NCI-H2227 (cell line): ENCODE measurements at regions not wholly inside any gene's neighbourhood (a gene's known extent, or its start where the extent isn't known, plus 50 kb on each side); places are given as distances from the start of the nearest gene placed in this dataset.

Source experiments
- DNase-seq: peaks from one replicate; lab custom pipeline; 2025; ENCODE audit not compliant: unreplicated experiment; lab: John Stamatoyannopoulos, UW

DNA sequence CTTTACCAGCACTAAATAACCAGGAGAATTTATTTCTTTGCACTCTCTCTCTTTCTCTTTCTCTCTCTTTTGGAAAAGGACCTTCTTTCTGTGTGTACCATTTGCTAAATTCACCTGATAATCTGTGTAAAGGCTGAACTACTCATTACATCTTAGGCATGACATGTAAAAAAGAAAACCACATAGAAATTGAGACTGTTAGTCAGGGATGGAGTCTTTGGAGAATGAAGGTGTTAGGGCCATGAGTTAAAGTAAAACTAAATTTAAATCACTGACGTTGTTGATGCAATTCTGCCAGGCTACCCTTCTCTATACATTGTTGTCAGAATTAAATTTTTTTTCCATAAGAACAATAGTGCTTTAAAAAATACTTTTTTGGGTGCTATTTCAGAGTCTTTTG is 263.3 kb downstream of the PTEN start:
- DNase-seq: no peak

DNA sequence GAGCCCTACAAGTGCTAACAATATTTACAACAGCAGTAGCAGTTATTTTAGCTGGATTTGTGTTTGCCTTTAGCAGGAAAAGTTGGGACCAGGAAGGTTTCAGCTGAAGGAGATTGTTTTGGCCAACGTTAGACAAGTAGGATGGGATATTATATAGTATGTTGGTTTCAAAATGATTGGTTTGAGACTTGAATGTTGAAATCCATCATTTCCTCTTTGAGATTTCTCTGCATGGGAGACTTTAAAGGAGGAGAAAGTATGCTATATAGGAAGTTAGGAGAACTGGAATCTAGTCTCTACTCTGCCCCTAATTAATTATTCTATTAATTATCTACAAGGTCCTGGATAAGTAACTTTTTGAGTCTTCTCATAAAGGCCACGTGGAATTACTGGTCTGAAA is 263.8 kb downstream of the PTEN start:
- no peak for DNase-seq

DNA sequence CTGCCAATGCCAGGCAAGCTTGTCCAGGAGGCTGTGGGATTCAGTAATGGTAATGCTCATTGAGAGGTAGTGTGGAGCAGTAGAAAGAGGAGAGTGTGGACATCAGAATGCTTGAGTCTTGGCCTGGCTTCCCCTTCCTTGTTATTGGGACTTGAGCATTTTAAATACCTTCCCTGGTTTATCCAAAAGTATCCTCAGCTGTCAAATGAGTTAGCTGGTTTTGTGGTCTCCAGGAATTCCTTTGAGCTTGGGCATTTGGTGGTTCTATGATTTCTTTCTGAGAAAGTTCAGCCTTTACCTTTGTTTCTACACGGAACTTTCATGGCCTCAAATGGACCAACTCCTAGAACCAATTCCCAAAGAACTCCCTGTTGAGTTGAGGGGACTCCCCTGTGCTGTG is 264.3 kb downstream of the PTEN start:
- no peak for DNase-seq

DNA sequence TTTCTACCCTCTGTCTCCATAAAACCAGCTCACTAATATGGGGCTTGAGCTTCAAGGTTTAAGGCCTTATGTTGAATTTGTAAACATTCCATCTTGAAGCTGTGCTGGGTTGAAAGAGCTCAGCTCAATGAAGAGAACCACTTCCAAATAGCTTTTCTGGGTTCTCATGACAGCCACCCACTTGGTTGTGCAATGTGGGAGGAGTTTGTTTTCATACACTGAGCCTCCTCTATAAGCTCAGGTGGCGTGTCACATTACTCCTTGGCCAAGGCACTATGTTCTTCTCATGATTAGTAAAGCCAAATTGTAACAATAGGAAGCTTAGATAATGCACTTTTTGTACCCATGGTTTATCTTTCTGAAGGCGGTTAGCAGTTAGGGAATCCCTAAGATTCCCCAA is 265.6 kb downstream of the PTEN start:
- no peak for DNase-seq

DNA sequence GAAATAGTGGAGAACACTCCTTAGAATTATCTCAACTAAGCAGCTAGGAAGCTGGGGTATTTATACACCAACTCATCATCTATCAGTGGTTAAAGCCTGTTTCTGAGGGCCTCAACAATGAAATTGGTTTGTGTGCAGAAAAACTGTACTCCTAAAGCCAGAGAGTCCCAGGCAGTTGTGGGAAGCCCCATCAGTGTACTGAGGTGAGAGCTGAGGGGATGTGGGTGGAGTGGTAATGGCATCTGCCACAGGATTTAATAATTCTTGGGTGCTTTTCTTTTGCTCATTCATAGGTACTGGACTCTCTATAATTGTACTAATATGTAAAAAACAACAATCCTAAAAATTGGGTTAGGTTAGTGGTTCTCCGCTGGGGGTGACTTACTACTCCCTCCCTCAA is 267.5 kb downstream of the PTEN start:
- no peak for DNase-seq

DNA sequence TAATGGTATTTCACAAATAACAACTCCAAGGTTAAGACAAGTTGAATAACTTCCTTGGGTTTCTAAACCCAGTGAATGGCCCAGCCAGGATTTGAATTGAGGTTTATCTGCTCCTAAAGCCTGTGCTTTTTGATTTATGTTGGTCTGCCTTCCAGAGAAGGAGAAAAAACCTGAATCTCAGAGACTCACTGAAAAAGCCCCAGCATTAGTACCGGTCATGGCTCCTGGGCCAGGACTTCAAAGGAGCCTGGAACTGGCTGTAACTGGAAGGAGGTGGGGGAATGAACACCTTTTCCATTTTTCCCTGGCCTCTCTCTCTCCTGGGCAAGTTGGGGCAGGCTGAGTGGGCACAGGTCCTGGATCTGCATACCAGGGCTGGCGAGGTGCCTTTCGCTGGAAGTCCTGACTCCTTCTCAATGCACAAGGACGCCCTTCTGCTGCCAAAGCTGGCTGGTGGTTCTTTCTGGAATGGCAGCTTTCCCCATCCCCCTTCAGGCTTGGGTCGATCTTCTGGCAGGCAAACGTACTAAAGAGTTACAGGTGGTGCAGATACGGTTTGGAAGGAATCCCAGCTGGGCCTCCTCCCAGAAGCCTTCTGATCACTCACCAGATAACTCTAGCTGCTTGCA is 268.2 kb downstream of the PTEN start:
- no peak for DNase-seq

DNA sequence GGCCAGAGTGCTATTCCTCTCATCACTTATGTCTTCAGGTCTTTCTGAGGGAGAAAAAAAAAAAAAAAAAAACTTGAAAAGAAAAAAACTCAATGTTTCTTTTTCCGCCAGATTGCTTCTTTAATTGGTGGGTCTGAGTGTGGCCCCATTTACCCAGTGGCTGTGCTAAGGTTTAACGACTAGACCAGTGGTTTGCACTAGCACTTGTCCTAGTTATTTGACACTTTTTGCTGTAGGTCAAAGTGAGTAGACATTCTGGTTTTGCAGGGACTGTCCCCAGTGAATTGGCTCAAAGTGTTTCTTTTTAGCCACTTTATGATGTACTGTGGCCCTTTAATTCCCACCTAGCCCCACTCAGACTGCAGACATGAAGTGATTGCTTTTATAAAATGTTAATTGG is 273.3 kb downstream of the PTEN start:
- DNase-seq: no peak

DNA sequence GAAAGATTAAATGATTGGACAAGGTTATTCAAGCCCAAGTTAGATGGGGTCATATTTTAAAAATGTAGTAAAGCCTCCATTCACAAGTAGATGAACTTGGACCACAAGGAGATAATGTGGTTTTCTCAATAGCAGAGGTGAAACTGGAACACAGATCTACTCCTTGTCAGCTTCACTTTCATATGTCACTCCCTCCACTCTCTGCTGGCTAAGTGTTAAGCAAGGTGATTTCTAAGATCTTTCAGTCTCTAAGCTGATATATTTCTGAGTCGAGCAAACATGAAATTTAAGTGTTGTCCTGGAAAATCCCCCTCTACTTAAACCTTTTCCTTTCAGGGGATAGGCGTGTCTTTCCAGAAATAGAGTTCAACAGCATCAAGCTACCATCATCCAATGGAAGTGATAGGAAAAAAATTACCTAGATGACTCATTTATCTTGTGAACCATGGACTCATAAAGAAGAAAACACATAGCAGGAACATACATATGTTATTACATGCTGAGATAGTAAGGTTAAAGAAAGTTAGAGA is 275.0 kb downstream of the PTEN start:
- DNase-seq: no peak

DNA sequence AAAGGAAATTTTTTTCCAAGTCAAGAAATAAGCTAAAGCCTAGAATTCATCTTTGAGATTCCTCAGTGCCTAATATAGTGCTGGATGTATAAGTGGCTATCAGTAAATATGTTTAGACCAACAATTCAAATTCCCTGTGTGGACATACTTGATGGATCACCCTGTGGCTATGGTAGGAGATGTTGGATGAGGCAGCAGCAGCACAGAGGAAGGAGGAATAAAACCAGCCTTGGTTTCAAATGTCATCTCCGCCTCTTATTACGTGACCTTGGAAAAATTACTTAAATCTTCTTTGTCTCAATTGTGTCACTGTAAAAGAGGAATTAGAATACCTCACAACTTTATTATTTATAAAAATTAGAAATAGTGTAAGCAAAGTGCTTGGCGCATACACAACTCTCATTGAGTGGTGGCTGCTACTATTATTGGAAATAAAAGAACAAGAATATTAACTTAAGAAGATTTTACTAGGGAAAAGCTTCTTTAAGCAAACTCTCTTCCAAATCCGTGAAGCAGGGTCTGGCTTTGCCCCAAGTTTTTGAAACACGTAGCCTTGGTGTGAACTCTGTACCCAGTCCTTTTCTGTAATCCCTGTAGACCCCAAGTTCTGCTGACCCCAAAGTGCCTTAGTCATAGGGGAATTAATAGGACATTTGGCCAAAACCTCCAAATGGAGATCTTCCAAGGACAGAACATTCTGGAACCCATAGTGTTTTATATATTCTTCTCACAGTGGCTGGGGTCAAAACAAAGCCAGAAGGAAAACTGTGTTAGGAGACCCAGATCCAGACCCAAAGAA is 283.8 kb downstream of the PTEN start:
- no peak for DNase-seq

DNA sequence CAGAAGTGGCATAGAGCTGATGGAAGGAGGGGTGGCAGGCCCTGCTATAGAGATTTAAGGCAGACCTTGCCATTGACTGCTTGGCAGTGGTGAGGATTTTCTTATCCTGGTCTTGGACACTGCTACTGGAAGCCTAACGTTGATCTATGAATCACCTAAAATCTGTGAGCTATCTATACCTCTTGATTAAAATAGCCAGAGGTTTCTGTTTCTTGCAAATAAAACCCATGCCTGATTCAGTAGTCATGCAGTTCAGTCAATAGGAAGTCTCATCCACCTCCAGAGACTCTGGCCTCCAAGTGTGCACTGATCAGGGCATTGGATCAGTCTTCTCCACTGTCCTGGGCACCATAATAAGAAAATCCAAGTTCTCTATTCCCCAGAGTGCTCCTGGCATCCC is 286.5 kb downstream of the PTEN start:
- no peak for DNase-seq

DNA sequence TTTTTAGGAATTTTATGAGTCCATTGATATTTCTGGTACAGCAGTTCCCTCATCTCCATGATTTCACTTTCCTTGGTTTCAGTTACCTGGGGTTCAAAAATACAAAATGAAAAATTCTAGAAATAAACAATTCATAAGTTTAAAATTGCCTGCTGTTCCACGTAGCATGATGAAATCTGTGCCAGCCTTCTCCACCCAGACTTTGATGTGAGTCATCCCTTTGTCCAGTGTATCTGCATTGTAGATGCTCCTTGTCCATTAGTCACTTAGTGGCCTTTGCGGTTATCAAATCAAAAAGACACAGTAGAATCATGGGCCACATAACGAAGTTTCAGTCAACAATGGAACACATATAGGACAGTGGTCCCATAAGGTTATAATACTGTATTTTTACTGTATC is 286.9 kb downstream of the PTEN start:
- DNase-seq: no peak

DNA sequence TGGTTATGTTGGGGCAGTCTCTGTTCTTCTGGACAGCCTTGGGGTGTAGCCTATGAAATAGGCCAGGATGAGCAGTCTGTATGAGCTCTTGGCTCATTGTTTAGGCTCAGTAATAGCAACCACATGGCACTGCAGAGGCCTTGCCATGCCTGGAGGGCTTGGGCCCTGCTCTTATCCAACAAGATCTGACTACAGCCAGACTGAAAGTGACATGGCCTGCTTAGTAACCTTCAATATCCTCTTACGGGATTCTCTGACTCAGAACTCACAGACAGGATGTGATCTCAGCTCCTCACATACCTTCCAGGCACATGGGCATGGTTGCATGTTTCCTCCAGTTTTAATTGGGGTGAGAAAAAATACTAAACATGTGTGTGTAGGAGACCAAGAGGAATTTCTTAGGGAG is 289.3 kb downstream of the PTEN start:
- DNase-seq: no peak

DNA sequence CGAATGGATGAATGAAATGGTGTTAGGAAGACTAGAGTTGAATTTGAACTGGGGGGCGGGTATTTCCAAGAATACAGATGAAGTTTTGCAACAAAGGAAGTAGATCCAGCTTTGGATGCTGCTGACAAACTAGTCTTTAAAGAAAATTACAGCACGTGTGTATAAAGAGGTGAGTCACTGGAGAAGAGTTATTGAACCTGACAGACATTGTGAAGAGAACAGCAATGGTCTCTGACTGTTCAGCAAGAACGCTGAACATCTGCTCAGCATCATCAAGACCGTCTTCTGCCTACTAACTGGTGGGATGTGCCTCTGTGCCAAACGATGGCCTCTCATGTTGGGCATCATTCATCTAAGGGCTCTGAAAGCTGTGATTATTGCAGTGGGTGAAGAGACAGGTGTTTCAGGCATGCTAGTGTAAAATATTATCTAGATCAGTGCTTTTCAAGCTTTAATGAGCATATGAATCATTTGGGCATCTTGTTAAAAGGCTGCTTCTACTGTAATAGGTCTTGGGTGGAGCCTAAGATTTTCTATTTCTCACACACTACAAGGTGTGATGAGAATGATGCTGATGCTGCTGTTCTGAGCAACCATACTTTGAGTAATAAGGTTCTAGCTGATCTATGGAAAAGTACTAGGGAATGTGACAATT is 291.3 kb downstream of the PTEN start:
- no peak for DNase-seq

DNA sequence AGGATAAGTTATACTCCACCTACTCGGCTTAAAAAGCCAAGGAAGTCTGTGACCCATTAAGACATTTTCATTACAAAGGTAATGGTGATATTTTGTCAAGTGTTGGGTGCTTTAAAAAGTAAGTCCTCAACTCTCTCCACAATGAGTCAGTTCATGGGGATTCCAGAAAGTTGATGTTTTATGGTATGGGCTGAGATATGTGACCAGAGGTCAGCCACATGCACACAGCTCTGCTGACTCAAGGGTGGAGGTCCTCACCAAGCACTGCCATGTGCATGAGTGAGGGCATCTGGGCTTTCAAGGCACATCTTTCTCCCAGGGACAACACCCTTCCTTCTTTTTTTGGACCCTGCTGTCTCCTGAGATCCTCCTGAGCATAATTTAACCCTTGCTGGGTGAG is 292.9 kb downstream of the PTEN start:
- DNase-seq: no peak

DNA sequence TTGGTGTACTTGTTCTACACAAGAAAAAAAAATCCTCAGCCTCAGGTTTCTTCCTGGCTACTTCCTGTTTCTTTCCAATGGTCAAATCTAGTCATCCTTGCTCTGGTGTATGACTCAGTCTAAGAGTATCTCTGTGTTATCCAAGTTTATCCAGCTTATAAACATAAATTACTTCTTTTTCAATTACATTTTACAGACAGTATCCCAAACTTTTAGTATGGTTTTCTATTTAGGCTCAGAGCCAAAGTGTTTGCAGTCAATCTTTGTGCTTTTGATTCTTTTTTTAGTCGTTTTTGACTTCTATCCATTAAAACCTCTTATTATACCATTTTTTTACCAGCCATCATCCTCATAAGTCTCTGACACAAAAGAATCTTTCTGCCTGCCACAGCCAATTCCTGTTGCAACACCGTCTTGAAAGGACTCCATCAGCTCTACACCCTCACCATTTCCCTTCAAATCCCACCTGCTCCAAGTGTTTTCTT is 294.6 kb downstream of the PTEN start:
- no peak for DNase-seq

DNA sequence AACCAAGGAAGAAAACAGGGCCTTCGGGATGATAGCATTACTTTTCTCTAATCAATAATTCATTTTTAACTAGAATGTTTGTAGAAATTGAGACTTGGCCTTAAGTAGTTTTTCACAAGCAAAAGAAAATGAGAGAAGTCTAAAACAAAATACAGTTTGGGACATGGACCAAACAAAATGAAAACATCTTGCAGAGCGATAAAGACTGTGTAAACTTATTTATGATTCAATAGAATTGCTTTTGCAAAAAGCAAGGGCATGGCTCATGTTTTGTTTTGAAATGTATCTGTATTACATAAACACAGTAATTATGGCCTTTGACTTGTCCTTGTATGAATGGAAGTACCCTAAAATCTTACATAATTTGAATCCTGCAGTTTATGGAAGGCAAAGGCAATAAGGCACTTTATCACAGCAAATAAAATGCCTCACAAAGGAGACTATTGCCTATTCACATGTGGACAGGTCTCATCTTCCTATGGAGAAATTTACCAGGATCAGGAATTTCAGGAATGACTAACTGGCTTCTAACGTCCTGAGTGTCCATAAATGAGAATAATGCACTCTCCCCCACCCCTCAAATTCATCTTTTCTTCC is 295.2 kb downstream of the PTEN start:
- no peak for DNase-seq

DNA sequence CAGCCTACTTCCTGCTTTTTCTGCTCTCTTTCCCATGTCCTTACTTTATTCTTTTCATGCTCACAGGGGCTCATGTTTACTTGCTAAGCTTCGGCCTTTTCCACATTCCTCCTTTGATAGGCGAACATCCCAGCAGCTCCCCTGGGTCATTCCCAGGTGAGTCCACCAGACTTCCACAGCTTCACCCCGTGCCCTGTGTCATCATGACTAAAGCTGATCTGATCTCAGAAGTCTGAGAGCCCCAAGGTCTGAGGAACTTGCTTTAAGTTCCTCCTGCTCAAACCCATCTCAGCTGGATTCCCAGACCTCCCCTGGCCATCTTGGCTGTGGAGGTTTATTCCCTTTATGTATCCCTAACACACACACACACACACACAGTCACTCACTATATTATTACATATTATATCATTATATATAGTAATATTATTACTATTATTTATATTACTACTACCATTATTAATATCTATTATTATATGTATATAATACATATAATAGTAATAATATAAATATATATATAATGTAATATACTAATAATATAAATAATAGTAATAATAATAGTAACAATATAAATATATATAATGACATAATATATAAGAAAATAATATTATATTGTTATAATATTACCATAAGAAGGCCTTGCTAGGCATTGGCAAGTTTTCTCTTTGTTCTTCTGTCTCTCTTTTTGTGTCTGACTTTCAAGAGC is 295.9 kb downstream of the PTEN start:
- DNase-seq: no peak

DNA sequence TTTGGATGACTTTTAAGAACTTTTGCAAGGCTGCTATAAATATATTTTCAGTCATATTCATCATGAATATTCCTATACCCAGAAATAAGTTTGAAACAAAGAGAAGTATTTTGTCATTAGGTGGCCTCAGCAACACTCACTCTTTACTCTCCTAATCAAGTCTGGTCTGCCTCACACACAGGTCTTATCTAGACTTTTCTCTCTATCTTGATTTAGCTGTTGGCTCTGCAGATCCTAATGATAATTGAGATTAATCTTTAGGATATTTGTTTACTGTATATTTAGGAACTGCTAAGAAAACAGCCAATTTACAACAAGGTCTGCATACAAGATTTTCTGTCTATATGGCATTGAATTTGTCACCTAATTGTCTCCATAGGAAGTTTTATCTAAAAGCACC is 297.6 kb downstream of the PTEN start:
- no peak for DNase-seq

DNA sequence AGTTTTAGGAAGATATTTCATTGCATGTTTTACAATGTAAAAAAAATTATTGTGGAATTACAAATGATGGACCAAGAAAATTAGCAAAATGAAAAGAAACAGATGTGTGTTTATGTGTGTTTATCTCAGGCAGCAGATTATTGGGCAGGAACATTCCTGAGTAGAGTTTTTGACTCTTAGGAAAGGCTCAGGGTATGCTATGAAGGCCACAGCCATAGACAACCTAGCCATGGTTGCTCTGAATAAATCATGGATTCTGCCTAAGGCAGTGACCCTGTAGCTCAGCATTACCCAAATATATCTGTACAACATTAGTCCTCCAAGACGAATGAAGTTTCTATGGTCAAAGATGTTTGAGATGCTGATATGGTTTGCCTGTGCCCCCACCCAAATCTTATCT is 298.3 kb downstream of the PTEN start:
- no peak for DNase-seq

DNA sequence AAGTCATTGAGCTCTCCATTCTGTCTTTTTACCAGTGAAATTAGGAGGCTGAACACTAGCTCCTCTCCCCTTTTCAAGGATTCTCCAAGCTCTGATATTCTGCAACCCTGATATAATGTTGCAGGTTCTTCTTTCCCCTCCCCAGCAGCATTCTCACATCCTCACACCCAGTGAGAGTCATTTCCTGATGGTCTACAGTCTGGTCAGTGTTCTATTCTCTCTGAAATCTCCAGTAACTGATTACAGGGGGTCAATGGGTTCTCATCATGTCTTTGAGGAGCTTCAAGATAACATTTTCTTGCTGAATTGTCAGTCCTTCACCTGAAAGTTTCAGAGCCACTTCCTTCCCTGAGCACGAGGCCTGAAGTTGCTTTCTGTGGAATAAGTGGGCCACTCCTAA is 299.4 kb downstream of the PTEN start:
- no peak for DNase-seq

DNA sequence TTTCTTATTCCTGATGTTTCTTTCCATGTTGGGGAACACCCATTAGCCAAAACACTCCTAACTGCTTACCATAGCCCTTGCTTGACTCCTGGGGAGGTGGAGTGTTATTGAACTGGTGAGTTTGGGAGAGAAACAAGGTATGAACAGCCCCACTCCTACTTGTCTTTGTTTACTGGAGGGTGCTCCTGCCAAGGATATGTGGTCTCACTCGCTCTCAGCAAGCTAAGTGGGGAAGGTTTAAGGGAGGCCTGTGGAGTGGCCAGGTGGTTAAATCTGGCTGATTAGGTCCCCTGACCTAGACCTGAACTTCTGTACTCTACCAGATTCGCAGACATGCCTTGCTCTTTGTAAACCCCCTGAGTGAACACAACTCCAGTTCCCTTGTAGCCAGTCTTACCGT is 300.1 kb downstream of the PTEN start:
- DNase-seq: no peak
